Left colon (tissue), 2 donors: ENCODE measurements at regions not wholly inside any gene's neighbourhood (a gene's known extent, or its start where the extent isn't known, plus 50 kb on each side); places are given as distances from the start of the nearest gene placed in this dataset.
"Not testable (repeated sequence)": the region's sequence is repeated elsewhere in the genome, so short reads cannot be mapped to it uniquely, and the experiment has no call there.

Experiments
- ATAC-seq: fragments of 200-7000 bp; cut with Tn5 transposase; one replicate; pipeline ENCODE4 v1.9.1; 2020; ENCODE audit warnings: mild to moderate bottlenecking, moderate library complexity
- DNase-seq, 2 donors: peaks; one replicate each; pipeline ENCODE4 v3.0.0-alpha.2; 2020
- intact Hi-C, 2 donors: fragments of 100-400 bp; cut with DNase I in 1 of 2; cut with micrococcal nuclease in 1 of 2; formaldehyde crosslinking; loops; one replicate each; pipeline versions ENCODE4 v1.11.2 to v1.14.0; 2022; cut with DNase I, micrococcal nuclease
- donor health status: DM: no; HTN: no; CAD: no.
- donor health status: DM: yes; HTN: yes; CAD: no.

DNA sequence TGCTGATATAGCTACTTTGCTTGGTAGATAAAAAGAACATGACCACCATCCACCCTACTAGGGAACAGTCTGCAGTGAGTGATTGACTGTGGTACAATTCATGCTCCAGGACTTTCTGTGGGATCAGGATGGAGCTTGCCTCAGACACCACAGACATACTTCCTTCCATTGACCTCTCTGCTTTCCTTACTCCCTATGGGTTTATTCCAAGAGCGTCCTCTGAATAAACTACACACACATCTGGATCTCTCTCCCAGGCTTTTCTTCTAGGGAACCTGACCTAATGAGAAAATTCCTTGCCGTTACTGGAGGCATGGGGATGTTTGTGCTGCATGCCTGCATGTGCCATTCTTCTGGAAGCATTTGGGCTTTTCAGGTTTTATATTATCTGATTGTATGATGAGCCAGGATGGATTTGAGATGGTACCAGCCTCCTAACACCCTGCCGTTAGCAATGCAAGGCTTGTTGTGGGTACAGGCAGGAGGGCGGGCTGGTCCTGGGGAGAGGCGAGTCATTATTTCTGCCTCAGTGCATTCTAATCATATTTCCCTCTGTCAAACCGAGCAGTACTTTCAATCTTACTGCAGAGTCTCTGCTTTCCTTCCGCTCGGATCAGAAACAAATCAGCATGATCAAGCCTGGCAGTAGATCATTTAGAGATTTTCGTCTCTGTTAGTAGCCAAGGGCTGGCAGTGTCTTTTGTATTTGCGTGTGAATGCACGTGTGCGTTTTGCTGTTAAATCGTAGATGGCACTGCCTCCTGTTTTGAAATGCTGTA lies 279.2 kb downstream of the PDCD6IP start:
- intact Hi-C loops, result no loop called here
- no peak for ATAC-seq
- no peak for DNase-seq

DNA sequence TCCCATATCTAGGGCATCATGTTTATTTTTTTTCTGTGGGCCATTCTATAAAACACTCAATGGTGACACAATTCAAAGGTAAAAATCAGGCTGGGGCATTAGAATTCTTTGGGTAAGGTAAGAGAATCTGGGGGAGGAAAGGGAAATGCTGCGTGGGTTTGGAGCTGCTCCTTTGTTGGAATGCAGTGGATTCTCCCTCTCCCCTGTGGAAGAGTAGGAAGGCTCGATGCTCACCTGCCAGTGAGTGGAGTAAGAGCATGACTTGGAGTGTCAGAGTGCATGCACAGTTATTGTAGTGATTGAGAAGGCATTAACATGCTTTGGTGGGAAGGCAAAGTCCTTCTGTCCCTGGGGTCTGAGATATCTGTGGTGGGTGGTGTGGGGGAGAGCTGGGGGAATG lies 280.0 kb downstream of the PDCD6IP start:
- no peak for DNase-seq
- ATAC-seq, result no peak
- intact Hi-C loops, result no loop called here

DNA sequence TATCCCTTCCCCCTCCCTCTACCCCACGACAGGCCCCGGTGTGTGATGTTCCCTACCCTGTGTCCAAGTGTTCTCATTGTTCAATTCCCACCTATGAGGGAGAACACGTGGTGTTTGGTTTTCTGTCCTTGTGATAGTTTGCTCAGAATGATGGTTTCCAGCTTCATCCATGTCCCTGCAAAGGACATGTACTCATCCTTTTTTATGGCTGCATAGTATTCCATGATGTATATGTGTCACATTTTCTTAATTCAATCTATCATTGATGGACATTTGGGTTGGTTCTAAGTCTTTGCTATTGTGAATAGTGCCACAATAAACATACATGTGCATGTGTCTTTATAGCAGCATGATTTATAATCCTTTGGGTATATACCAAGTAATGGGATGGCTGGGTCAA lies 281.4 kb downstream of the PDCD6IP start:
- ATAC-seq, DNase-seq, intact Hi-C loops: not testable (repeated sequence)

DNA sequence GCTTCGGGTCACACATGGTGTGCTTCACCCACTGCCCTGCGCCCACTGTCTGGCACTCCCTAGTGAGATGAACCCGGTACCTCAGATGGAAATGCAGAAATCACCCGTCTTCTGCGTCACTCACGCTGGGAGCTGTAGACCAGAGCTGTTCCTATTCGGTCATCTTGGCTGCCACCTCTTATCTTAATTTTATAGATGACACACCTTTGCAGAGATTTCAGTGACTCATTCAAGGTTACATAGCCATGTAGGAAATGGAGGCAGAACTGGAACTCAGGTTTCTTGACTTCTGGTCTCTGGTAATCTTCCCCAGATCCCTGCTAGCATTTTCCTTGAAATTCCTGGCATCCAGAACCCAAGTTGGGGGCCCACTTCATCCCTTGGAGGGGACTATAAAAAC lies 291.9 kb downstream of the PDCD6IP start:
- peak; percentile 57 for ATAC-seq
- DNase-seq, intact Hi-C loops: not testable (repeated sequence)

DNA sequence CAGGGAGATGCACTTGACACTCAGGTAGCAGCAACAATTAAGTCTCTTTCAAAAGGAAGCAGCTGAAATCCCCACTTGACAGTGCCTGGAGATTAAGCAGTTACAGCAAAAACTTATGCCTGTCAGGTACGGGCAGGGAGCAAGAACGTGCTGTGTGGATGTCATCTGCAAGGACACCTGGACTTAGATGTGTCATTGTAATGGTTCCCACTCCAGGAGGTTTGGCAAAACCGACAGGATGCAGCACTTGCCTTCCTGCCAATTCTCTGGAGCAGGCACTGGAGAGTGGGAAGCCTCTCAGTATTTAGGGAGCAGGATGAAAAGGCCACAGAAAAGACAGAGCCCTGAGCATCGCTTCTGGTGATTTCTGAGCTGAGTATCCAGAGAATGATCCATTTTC lies 292.4 kb downstream of the PDCD6IP start:
- intact Hi-C loops, result no loop called here
- DNase-seq (no peak), ATAC-seq (no peak)

DNA sequence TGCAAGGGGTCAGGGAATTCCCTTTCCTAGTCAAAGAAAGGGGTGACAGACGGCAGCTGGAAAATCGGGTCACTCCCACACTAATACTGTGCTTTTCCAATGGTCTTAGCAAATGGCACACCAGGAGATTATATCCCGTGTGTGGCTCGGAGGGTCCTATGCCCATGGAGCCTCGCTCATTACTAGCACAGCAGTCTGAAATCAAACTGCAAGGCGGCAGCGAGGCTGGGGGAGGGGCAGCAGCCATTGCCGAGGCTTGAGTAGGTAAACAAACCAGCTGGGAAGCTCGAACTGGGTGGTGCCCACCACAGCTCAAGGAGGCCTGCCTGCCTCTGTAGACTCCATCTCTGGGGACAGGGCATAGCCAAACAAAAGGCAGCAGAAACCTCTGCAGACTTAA lies 295.9 kb downstream of the PDCD6IP start:
- intact Hi-C loops, DNase-seq, ATAC-seq: not testable (repeated sequence)

DNA sequence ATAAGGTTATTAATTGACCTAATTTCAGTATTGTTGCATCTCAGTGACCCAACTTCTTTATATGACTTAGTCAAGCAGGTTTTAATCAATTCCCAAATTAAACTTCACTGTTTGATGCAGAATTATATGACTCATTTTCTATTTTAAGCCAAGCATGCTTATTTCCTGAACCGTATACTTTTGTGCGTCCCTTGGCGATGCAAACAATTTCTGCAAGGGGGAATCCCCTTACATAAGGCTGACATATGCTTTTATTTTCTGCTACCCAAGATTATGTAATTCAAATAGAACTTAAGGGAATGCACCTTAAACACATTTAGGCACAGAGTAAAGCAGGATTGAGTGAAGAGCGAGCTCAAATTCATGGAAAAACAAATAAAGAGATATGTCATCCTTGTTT lies 303.9 kb downstream of the PDCD6IP start:
- ATAC-seq (no peak), DNase-seq (no peak)
- intact Hi-C loops, result no loop called here

DNA sequence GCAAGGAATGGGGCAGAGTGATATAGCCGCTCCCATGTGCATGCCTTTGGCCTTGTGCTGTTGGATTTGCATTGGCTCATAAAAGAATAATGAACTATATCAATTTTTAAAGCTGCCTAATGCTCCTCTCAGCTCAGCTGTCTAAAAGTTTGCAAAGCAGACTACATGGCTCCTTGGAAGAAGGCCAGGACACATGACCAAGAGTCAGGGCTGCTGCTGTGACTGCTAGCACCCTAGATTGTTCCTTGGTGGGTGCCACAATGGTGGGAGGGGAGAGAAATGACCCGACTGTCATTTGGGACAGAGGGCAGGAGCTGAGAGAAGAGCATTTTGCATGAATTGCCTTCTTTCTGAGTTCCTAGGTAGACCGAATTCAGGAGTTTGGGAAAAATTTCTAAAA lies 307.9 kb downstream of the PDCD6IP start:
- DNase-seq, result no peak
- ATAC-seq, result no peak
- intact Hi-C loops, result no loop called here

DNA sequence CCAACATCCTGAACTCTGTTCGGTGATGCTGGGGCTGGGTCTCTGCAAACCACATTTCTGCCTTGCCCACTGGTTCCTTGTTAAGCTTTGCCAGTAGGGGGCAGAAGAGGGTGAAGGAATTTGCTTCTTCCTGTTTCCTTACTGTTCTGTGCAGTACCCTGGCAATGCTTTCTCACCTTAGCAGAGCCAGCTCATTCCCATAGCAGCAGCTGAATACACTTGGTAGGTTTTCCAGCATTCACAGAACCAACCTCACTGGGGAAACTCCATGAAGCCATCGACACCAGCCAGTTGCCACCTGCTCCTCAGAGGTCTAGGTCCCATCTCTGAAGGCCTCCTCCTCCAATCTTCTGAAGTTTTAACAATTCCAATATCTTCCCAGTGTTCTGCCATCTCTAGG lies 308.4 kb downstream of the PDCD6IP start:
- intact Hi-C loops, result no loop called here
- ATAC-seq, result peak; percentile 86
- DNase-seq, result peak; percentile 30 to 32

DNA sequence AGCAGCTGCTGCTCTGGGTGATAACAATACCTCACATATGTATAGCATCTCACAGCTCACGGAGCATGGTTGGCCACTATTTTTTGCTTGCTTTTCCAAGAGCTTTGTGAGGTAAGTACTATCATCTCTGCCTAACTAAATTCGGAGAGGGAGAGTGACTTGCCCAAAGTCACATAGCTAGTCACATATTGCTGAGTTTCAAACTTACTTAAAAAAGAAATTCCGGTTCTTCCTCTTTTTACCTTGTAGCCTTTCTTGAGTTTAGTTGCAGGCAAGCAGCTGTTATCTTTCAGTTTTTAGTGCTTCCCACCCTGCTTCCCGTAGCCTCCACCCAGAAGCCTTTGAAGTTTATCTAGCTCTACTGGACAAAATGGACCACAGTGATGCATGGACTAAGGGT lies 309.2 kb downstream of the PDCD6IP start:
- intact Hi-C loops, result no loop called here
- DNase-seq, result no peak
- ATAC-seq, result no peak

DNA sequence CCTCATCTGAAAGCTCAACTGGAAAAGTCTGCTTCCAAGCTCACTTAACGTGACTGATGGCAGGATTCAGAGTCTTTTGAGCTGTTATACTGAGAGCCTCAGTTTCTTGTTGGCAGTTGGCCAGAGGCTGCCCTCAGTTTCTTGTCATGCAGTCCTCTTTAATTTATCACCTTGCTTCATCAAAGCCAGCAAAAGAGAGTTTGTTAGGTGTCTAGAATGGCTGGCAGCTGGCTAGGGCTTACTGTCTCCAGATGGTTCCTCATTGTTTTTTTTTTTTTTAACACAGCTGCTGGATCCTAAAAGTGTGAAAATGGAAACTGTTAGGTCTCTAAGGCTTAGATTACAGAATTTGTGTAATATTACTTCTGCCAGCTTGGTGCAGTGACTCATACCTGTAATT lies 310.6 kb downstream of the PDCD6IP start:
- ATAC-seq, result no peak

DNA sequence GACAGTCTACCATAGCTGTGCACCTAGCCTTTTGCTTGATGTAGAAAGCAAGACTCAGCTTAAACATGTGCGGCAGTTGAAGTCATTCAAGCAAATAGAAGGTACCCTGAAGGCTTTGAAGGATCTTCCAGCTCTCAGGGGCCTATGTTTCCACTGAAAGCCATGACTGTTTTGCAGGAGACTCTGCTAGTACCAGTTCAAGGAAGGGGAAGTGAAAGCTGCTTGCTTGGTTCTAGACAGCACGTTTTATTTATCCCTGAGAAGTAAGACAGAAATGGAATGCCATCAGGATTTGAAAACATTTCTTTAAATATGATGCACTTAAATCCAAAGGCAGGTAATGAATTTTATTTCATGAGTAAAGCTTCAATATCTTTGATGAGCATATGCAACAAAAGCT lies 311.4 kb downstream of the PDCD6IP start:
- ATAC-seq, result no peak
- no peak for DNase-seq
- intact Hi-C loops, result no loop called here

More for the DNA sequence above, 310.6 kb downstream of the PDCD6IP start:
- intact Hi-C loops, result no loop called here
- no peak for DNase-seq

DNA sequence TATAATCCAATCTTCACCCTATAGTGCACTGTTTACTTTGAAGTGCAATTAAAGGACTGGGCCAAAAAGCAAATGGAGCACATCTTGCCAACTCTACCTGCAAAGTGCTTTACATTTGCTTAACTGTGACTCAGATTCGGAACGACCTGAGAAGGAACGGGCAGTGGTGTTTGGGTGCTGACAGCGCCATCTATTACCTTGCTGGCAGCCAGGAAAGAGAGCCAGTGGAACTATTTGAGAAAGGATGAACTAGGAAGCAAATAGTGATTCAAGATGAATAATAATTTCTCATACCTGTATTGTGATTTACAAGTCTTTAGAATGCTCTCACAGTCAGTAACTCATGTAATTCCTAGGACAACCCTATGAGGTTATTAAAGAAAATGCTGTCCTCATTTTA lies 312.9 kb downstream of the PDCD6IP start:
- intact Hi-C loops, result no loop called here
- no peak for DNase-seq
- ATAC-seq, result no peak

DNA sequence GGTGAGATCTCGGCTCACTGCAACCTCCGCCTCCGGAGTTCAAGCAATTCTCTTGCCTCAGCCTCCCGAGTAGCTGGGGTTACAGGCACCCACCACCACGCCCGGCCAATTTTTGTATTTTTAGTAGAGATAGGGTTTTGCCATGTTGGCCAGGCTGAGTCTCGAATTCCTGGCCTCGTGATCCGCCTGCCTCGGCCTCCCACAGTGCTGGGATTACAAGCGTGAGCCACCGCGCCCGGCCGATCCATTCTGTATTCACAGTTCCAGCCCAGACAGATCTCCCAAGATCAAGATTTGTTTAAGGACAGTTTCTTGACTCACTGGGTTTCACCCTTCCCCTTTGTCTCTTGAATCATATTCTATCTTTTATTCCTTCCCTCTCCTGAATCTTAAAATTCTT lies 313.8 kb downstream of the PDCD6IP start:
- DNase-seq, ATAC-seq, intact Hi-C loops: not testable (repeated sequence)

DNA sequence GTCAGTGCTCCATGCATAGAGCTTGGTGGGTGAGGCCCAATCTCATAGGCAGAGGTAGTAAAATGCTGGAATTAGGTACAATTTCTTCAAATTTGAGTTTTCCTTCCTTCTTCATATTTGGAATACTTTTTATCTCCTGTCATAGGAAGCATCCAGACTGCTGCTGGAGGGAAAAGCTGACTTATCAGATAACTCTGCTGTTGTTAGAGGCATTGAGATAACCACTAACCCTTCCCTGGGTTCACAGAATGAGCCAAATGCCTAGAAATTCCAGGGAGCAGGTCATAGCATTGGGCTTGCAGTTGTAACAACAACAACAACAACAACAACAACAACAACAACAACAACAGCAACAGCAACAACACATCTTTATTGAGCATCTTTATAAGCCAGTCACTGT lies 332.7 kb downstream of the PDCD6IP start:
- no peak for ATAC-seq

DNA sequence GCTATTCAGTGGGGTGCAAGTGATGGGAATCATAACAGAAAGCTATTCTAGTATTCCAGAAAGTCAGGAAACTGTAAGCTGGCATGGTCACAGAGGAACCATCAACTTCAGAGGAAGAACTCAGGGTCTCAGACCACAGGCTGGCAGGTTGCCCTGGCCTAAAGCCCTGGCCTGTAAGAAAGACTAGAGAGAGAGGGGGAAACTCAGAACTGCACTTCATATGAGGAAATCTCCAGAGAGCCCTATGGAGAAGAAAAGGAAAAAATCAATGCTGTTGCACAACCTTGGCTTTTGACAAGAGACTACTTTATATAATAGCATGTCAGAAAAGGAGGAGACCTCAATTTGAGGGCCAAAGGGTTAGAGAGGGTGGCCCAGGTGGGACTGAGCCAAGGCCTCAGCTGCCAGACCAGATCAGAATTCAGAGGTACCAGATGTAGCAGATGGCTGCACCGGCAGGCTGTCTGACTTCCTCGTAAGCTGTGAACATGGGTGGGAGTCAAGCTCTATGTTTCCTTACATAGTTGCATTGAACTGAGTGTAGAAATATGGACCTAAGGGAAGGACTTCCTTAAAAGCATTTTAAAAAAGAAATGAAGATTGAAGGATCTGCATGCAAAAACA lies 333.8 kb downstream of the PDCD6IP start:
- intact Hi-C loops, result no loop called here
- DNase-seq (no peak), ATAC-seq (no peak)

More for the DNA sequence above, 332.7 kb downstream of the PDCD6IP start:
- intact Hi-C loops, result no loop called here
- DNase-seq, result no peak

DNA sequence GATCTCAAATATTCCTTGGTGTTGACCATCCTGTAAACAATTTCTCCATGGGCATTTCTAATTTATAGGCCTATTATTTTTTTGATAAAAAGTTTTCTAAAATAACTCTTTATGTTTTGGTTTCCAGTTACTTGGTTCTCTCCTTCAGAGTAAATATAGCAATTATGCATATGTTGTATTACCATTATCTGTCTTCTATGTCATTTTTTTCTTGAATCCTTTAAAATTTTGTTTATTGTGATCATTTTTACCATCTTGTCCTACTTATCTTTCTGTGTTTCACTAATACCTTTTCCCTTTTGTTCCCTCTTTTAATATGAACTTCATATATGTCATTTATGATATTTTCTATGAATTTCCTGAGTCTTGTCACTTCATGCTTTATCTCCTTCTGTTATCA lies 341.1 kb downstream of the PDCD6IP start:
- intact Hi-C loops, result no loop called here
- no peak for DNase-seq
- ATAC-seq, result no peak

DNA sequence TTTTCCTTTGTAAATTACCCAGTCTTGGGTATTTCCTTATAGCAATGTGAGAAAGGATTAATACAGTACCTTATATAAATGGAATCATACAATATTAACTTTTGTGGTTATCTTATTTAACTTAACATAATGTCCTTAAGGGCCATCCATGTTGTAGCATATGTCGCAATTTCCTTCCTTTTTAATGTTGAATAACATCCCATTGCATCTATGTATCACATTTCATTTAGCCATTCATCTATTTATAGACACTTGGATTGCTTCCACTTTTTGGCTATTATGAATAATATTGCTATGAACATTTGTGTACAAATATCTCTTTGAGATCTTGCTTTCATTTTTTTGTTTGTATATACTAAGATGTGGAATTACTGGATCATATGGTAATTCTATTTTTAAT lies 342.2 kb downstream of the PDCD6IP start:
- ATAC-seq (no peak), DNase-seq (no peak)
- intact Hi-C loops, result no loop called here

DNA sequence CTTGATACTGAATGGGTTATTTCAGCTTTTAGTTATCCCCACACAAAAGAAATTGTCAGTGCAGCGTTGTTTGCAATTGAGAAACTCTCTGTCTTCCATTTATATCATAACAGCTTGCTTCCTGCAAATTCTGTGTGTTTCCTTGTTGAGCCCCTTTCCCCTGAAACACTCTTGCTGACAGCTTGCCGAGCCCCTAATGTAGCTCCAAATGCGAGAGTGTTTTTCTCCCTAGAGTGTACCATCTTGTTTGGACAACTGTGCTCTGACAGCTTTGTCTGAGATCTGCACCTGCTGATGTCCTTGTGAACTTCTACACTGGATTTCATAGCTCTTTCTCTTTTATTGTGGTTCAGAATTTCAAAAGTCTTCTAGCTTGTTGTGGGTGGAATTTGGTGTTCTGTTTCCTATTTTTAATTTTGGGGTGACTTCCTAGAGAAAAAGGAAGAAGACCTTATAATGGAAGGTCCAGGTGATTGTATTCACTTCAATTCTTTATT lies 343.5 kb downstream of the PDCD6IP start:
- no peak for DNase-seq
- ATAC-seq, result no peak
- intact Hi-C loops, result no loop called here

DNA sequence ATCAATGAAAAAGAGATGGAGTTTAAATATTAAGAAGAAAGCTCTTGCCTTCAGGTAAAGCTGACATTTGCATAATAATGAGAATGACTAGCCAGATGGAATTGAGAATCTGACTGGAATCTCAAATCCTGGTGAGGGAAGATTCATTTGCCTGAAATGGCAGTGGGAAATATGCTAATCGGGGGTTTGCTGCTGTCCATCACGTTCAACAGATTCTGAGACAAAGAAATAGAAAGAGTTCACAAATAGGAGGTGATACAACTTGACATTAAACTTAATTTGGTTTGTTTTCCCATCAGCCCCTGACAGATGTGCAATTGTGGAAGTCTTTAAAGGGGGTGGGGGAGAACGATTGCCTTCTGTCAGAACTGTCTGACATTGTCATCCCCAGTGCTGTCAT lies 347.4 kb downstream of the PDCD6IP start:
- DNase-seq (no peak), ATAC-seq (no peak)
- intact Hi-C loops, result no loop called here

DNA sequence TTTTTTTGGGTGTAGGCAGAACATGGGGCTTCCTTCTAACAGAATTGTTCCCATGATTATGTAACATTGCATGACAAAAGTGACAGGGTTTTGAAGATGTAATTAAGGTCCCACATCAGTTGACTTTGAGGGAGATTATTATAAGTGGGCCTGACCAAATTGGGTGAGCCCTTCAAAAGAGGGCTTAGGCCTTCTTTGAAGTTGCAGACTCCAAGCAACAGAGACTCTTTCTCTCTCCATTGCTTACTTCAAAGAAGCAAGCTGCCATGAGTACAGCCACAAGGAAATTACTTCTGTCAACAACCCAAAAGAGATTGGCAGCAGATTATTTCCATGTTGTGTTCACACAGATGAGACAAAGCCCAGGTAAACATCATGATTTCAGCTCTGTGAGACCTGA lies 348.2 kb downstream of the PDCD6IP start:
- ATAC-seq (no peak), DNase-seq (no peak)
- intact Hi-C loops, result no loop called here
